Kidney (tissue), 13 donors: ENCODE measurements at regions not wholly inside any gene's neighbourhood (a gene's known extent, or its start where the extent isn't known, plus 50 kb on each side); places are given as distances from the start of the nearest gene placed in this dataset.

Experiments used
- DNase-seq, 5 donors: peaks; one replicate each; pipeline ENCODE4 v3.0.0-alpha.2; 2013 to 2020
- FAIRE-seq: peaks from 2 replicates; lab custom pipeline; 2012; peaks lifted over from hg19 to GRCh38; lab: Jason Lieb, UNC
- H3K27ac ChIP-seq, 2 donors: one replicate each; pipeline ENCODE4 v1.7.0; 2013; ENCODE audit warnings: low read depth in 2 of 2, low read length in 2 of 2, inconsistent platforms in 1 of 2
- H3K27me3 ChIP-seq: one replicate; pipeline ENCODE4 v1.7.1; 2013; ENCODE audit warnings: low read length, inconsistent platforms; ENCODE audit not compliant: control insufficient read depth, insufficient read depth
- H3K36me3 ChIP-seq, 3 donors: one replicate each; pipeline versions ENCODE4 v1.7.0 to v1.7.1; 2013; ENCODE audit warnings: low read length in 3 of 3, control low read depth in 1 of 3, inconsistent platforms in 1 of 3; ENCODE audit not compliant: insufficient read depth in 3 of 3, control insufficient read depth in 2 of 3
- H3K4me1 ChIP-seq, 3 donors: one replicate each; pipeline versions ENCODE4 v1.7.0 to v1.7.1; 2013; ENCODE audit warnings: low read length in 3 of 3, inconsistent platforms in 1 of 3, low read depth in 1 of 3; ENCODE audit not compliant: control insufficient read depth in 2 of 3, insufficient read depth in 2 of 3
- H3K4me3 ChIP-seq, 3 donors: one replicate each; pipeline versions ENCODE4 v1.7.0 to v1.8.1; 2013; ENCODE audit warnings: low read length in 3 of 3, control low read depth in 1 of 3, inconsistent platforms in 1 of 3
- H3K9ac ChIP-seq, 3 donors: one replicate each; pipeline versions ENCODE4 v1.7.0 to v1.7.1; 2013; ENCODE audit warnings: low read length in 3 of 3, control low read depth in 1 of 3, inconsistent platforms in 1 of 3
- H3K9me3 ChIP-seq, 3 donors: one replicate each; pipeline versions ENCODE4 v1.7.0 to v1.7.1; 2013; ENCODE audit warnings: low read length in 3 of 3, control low read depth in 1 of 3, inconsistent platforms in 1 of 3; ENCODE audit not compliant: control insufficient read depth in 2 of 3, insufficient read depth in 1 of 3
- intact Hi-C: fragments of 100-400 bp; cut with DNase I; formaldehyde crosslinking; loops from one replicate; pipeline ENCODE4 v1.11.1; 2022
- TF ChIP-seq, protein P1 (sequence below): IDR thresholded peaks from 3 replicates; pipeline ENCODE4 v1.5.1; 2012; ENCODE audit warnings: mild to moderate bottlenecking, moderate library complexity, borderline replicate concordance; ENCODE audit not compliant: insufficient read depth; ENCODE audit errors: extremely low read depth
- donor health status: control.
- donor health status: control.
- donor health status: control.
- donor health status: control.
- donor health status: control.
- donor health status: DM: yes; HTN: yes; CAD: no.
- donor health status: Normal renal cell carcinoma (clear cell type).

DNA sequence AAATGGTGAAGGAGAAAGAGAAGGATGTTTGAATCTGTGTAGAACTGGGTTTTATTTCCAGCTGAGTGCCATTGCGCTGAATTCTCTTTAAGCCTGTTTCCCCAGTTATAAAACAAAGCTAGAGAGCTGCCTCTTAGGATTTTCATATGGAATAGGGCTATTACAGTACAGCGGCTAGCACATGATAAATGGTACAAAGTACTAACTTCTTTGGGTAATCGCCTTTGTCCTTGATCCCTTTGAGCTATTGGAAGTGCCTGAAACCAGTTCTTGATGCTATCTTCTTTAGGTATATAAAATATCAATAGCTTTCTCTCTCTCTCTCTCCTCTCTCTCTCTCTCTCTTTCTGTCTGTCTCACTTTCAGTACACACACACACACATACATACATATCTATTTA lies 71.3 kb downstream of the SOX11 start:
- no peak overlapping the region for H3K4me3 ChIP-seq
- no peaks in the 10 kb centered on the region for H3K4me1 ChIP-seq
- FAIRE-seq (no peak), DNase-seq (no peak)
- H3K36me3 ChIP-seq, result no peaks in the 10 kb centered on the region
- TF ChIP-seq, protein P1, sequence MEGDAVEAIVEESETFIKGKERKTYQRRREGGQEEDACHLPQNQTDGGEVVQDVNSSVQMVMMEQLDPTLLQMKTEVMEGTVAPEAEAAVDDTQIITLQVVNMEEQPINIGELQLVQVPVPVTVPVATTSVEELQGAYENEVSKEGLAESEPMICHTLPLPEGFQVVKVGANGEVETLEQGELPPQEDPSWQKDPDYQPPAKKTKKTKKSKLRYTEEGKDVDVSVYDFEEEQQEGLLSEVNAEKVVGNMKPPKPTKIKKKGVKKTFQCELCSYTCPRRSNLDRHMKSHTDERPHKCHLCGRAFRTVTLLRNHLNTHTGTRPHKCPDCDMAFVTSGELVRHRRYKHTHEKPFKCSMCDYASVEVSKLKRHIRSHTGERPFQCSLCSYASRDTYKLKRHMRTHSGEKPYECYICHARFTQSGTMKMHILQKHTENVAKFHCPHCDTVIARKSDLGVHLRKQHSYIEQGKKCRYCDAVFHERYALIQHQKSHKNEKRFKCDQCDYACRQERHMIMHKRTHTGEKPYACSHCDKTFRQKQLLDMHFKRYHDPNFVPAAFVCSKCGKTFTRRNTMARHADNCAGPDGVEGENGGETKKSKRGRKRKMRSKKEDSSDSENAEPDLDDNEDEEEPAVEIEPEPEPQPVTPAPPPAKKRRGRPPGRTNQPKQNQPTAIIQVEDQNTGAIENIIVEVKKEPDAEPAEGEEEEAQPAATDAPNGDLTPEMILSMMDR, result no peak
- H3K27ac ChIP-seq, result no peak overlapping the region
- H3K27me3 ChIP-seq, result no peaks in the 10 kb centered on the region
- H3K9ac ChIP-seq, result no peak overlapping the region
- H3K9me3 ChIP-seq, result no peaks in the 10 kb centered on the region
- intact Hi-C loops, result no loop called here

DNA sequence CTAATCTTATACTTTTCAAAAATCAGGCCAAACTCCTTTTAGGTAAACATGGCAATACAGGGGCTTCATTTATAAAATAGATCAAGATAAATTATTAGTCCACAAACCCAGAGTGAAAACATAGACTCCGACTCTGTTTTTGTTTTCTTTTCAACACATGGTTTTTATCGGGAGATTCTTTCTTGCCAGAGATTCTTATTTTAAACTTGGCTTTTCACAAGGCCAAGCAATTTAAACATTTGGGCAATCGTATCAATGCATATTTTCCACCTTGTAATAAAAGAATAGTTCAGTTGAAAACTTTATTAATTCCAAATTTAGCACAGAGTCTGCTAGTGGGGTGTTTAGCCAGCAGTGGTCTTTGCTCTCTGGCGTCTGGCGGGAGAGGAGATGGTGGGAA lies 71.9 kb downstream of the SOX11 start:
- TF ChIP-seq, protein P1, result no peak
- no peaks in the 10 kb centered on the region for H3K27me3 ChIP-seq
- H3K4me1 ChIP-seq, result no peaks in the 10 kb centered on the region
- H3K27ac ChIP-seq, result no peak overlapping the region
- H3K4me3 ChIP-seq, result no peak overlapping the region
- DNase-seq, result no peak
- intact Hi-C loops, result no loop called here
- no peaks in the 10 kb centered on the region for H3K36me3 ChIP-seq
- no peak overlapping the region for H3K9ac ChIP-seq
- H3K9me3 ChIP-seq, result no peaks in the 10 kb centered on the region
- FAIRE-seq, result no peak

DNA sequence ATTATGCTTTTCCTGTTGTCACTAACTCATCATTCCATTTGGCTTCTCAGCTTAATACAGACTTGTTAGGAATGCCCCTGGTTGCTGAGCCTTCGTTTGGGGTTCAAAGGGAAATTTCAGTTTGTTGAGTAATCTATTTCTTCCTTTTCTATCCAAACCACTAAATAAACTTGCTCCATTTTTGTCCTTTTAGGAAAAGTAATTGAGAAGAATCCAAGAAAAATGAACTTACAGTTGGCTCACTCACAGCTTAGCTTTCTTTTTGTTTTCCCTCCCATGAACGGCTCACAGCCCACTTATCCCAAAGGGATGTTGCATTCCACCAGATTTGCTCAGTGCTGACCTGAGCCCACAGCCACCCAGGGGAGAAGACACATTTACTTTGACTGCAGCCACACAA lies 73.9 kb downstream of the SOX11 start:
- DNase-seq (no peak), FAIRE-seq (no peak)
- H3K27ac ChIP-seq, result no peak overlapping the region
- no peaks in the 10 kb centered on the region for H3K27me3 ChIP-seq
- H3K4me3 ChIP-seq, result no peak overlapping the region
- H3K36me3 ChIP-seq, result no peaks in the 10 kb centered on the region
- H3K9ac ChIP-seq, result no peak overlapping the region
- no peaks in the 10 kb centered on the region for H3K9me3 ChIP-seq
- TF ChIP-seq, protein P1, result no peak
- H3K4me1 ChIP-seq, result no peaks in the 10 kb centered on the region
- intact Hi-C loops, result no loop called here

DNA sequence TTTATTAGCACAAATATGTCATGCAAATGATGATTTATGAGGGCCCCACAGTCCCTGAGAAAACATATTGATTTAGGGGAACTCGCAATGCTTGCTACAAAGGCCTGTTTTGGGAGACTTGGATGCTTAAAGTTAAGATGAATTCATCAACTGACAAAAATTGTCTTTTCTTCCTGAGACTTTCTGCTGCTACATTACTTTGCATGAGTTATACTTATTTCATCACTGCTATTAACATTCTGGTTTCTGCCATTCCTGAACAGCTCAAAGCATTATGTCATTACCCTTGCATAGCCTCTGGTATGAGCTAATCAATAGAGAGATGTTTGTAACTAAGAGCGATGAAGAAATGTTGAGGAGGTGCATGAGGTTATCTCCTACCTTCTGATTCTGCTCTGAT lies 74.4 kb downstream of the SOX11 start:
- DNase-seq (no peak), FAIRE-seq (no peak)
- no peaks in the 10 kb centered on the region for H3K4me1 ChIP-seq
- no peak overlapping the region for H3K4me3 ChIP-seq
- no peaks in the 10 kb centered on the region for H3K9me3 ChIP-seq
- TF ChIP-seq, protein P1, result no peak
- no peak overlapping the region for H3K27ac ChIP-seq
- H3K36me3 ChIP-seq, result no peaks in the 10 kb centered on the region
- no peak overlapping the region for H3K9ac ChIP-seq
- no peaks in the 10 kb centered on the region for H3K27me3 ChIP-seq
- intact Hi-C loops, result no loop called here
